ENCODE measurements at regions not wholly inside any gene's neighbourhood (a gene's known extent, or its start where the extent isn't known, plus 50 kb on each side); places are given as distances from the start of the nearest gene placed in this dataset.

DNA sequence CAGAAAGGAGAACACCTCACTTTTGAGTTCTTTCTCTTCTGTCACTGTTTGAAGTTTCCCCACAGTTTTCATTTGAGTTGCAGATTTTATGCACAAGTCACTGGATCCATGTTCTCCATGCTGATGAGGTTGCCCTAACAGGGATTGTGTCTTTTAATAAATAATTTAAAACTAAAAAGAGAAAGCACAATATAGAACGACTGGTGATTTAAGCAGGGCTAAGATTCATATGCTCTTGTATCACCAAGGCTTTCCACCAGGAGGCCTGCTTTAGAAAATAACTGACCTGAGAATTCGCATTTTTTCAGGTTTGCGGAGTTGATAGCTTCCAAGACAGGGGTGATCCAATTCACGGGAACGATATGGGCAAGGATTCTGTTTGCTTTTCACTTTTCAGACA is 252.0 kb upstream of the VEPH1 start:
- TF ChIP-seq, protein P1, sequence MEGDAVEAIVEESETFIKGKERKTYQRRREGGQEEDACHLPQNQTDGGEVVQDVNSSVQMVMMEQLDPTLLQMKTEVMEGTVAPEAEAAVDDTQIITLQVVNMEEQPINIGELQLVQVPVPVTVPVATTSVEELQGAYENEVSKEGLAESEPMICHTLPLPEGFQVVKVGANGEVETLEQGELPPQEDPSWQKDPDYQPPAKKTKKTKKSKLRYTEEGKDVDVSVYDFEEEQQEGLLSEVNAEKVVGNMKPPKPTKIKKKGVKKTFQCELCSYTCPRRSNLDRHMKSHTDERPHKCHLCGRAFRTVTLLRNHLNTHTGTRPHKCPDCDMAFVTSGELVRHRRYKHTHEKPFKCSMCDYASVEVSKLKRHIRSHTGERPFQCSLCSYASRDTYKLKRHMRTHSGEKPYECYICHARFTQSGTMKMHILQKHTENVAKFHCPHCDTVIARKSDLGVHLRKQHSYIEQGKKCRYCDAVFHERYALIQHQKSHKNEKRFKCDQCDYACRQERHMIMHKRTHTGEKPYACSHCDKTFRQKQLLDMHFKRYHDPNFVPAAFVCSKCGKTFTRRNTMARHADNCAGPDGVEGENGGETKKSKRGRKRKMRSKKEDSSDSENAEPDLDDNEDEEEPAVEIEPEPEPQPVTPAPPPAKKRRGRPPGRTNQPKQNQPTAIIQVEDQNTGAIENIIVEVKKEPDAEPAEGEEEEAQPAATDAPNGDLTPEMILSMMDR (conservative IDR thresholded peaks at IDR 0.05 in 1 of 2, IDR thresholded peaks at IDR 0.05 in 1 of 2; ENCODE audit: low read depth in 1 of 2, low read length in 2 of 2): peak; percentile 9 to 27
- no peak for TF ChIP-seq EZH2 (IDR thresholded peaks at IDR 0.05; ENCODE audit: low read length, missing control alignments)
